Activated T-cell treated with anti-CD3 and anti-CD28 coated beads, Interleukin-2, amount 50 U/mL, for 1 hour (primary cell): ENCODE measurements at regions not wholly inside any gene's neighbourhood (a gene's known extent, or its start where the extent isn't known, plus 50 kb on each side); places are given as distances from the start of the nearest gene placed in this dataset.

Experiments
- DNase-seq: peaks from one replicate; pipeline ENCODE4 v3.0.0-alpha.2; 2020

- no peak for DNase-seq
These were observed 304.9 kb upstream of the TCF21 start for GRCh38 chr6:133583907-133584427.

- DNase-seq = no peak
These were observed 304.1 kb upstream of the TCF21 start for GRCh38 chr6:133584823-133585222.

DNA sequence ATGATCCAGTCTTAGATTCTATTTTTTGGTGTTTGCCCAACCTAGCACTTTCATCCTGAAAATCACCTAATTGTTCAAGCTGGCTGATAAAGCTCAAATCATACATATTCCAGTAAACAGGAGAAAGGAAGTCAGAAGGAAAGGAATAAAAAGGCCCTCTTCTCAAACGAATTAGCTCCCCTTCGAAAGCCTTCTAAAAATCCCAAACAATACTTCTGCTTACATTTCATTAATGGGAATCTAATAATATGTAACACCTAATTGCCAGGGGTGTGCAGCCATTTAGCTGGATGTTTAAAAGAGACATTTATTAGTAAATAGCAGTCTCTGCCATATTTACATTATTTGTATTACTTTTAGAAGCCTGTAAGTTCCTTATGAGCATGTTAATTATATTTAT is 302.9 kb upstream of the TCF21 start:
- DNase-seq = no peak

- DNase-seq = no peak
These were observed 301.3 kb upstream of the TCF21 start for GRCh38 chr6:133587546-133588160.

DNA sequence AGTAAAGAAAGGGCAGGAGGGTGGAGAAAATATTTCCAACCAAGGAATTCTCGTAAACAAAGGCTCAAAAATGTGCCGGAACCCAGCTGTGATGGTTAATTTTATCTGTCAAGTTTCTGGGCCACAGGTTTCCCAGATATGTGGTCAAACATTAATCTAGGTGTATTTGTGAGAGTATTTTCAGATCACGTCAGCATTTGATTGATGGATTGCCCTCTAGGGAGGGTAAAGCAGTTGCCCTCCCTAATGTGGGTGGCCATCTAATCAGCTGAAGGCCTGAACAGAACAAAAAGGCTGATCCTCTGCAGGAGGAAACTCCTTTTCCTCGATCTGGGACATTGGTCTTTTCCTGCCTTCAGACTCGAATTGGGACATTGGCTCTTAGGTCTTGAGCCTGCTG is 298.7 kb upstream of the TCF21 start:
- DNase-seq = no peak

- no peak for DNase-seq
These were observed 298.1 kb upstream of the TCF21 start for GRCh38 chr6:133590814-133591213.

DNA sequence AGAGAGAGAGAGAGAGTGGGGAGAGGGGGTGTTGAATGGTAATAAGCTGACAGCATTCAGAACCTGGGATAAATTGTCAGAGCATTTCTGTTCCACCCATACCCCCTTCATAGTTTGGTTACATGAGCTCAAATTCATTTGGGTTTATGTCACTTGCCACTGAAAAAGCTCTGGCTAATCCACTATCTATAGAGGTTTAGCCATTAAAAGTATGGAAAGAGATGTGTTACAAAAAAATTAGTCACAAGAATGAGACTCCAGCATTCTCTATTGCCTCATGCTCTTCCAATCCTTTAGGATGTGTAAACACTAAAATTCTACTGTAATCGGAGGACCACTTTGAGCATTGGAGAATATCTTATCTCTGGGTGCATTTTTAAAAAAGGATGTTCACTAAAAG is 297.6 kb upstream of the TCF21 start:
- no peak for DNase-seq

DNA sequence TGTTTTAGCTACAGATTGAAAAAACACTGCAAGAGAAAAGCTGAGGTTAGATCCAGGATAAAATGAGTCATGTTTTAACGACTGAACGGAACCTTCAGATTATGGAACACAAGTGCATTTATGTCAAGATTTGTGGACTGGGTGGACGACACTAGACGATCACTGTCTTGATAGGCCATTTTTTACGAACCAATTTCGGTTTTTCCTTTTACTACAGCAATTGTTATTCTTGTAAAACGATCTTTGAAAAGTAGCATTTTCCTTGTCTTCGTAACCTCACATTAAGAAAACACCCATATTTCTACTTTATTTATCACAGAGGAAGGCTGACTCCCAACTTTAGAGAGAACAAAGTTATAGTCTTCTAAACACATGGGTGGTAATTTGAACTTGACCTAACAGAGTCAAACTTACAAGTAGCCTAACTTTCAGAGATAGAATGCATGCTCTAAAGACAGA is 294.2 kb upstream of the TCF21 start:
- DNase-seq = no peak

- DNase-seq = no peak
These were observed 293.7 kb upstream of the TCF21 start for GRCh38 chr6:133595111-133595761.

DNA sequence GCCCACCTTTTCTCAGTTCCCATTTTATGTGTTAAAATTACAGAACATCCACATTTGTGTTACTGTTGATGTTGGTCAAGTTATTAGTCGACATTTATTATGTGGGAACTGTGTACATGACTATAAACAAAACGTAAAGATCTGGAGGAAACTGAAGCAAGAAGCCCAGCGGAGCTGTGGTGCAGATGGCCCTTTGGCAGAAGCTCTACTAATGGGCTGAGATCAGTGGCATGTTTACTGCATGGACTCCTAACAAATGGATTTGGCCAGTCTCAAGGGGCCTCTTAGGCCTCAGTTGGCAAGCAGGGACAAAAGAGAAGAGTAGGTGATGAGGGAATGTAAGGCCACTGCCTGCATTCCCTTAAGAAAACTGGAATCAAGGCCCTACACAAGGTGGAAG is 282.1 kb upstream of the TCF21 start:
- no peak for DNase-seq

DNA sequence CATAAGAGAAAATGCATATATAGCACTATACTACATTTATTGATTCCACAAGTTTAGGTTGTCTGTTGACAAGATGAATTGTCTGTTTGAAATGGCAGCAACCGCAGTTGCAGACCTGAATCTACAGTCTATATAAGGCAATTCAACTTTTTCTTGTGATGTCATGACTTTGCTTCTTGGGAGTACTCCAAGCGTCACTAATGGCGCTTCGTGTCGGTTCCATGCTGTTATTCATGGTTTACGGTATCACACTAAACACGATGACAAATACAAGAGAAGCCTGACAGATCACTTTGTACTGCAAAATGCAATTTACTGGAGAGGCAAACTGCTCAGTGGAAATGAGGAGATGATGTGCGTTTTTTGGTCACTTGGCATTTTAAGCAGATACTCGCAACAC is 280.3 kb upstream of the TCF21 start:
- DNase-seq = no peak

DNA sequence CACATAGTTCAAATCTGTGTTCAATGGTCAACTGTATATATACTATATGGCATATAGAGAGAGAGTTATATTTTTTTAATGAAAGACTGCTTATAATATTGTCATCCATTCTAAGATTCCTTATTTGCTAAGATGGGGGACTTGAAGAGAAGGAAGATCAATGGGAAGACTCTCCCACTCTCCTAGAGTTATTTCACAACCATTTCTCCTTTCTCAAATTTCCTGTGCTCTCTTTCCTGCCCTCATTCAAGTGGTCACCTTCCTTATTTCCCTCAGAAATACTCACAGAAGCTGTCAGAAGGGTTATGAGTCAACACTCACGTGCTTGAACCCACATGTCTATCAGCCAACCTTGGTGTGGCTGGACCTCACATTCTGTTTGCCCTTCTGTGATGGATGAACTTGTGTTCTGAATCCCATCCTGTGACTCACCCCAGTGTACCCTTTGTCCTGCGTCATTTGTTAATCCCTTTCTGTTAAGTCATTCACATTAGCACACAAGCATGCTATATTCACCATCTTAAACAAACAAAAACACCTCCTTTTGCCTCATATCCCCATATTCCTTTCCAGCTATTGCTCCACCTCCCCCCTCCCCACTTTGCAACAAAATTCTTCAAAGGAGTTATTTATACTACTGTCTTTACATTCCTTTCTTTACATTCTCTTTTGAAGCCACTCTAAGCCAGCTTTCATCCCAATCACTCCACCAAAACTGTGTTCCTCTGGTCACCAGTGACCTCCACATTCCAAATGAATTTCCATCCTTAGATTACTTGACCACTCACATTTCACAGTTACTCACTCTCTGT is 279.3 kb upstream of the TCF21 start:
- no peak for DNase-seq

DNA sequence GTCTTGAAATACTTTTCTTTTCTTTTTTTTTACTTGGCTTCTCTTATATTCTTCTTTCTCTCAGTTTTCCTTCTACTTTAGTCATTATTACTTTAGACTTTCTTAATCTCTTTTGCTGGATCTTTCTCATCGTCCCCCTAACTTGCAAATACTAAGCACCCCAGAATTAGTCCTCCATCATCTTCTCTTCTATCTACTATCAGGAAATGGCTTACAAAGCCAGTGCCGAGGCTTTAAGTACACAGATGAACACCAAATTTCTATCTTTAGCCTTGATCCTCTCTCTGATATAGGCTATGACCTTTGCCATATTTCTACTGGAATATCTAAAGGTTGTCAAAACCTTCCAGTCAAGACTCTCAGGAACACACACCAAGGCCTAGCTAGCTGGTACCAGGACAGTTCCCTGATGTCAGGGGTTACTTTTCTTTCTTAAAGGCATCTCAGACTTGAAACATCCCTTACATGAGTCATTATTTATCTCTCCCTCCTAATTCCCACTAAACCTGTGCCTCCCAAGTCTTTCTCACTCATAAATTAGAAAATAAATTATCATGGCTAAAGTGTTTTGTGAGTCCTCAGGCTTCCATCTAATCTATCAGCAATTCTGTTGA is 278.6 kb upstream of the TCF21 start:
- DNase-seq = no peak

GRCh38 chr6:133610971-133611370 is 277.9 kb upstream of the TCF21 start:
- no peak for DNase-seq

DNA sequence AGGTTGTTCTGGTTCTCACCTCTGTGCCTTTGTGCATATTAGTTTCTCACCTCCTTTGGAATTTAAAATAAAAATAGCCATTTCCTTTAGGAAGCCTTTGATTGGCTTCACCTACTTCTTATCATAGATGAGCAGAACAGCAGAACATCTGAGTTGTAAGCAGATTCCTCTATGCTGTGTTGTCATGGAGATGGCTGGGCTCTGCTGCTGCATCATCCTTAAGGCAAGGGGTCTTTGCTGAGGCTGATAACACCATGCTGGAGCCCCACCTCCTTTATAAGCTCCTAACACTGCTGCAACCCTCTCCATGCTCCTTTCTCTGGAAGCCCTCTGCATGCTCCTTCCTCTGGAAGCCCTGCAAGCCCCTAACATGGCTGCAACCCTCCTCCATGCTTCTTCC is 276.5 kb upstream of the TCF21 start:
- DNase-seq = no peak

DNA sequence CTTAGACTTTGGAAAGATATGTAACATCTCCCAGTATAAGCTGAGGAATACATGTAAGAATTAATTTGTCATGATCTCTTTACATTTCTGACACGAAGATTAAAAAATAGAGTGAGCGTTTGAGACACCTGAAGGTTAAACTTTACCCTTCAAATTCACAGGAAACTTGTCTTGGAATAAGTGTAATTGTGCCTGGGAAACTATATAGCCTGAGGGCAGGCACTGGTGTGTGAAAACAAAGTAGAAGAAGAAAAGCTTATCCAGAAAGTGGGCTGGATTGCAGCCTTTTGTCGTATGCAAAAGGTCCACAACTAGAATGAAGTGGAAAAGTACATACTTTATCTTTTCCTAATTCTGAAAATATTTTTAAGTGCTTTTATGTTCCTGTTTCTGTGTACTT is 275.7 kb upstream of the TCF21 start:
- no peak for DNase-seq

DNA sequence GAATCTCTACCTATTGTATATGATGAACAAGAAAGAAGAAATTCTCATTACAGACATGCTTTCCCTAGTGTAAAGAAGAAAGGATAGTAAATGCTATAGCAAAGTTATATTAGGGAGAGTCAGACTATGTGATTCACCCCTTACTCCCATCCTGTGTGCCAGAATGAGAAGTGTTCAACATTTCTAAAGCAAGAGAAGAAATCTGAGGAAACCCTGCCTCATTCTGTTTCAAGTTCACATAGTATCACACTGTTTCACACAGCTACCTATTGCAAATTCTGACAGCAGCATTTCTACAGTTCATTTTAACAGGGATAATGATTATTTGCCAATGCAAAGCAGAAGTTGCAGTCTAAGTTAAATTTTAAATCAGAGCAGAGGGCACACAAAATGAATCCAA is 267.2 kb upstream of the TCF21 start:
- no peak for DNase-seq

DNA sequence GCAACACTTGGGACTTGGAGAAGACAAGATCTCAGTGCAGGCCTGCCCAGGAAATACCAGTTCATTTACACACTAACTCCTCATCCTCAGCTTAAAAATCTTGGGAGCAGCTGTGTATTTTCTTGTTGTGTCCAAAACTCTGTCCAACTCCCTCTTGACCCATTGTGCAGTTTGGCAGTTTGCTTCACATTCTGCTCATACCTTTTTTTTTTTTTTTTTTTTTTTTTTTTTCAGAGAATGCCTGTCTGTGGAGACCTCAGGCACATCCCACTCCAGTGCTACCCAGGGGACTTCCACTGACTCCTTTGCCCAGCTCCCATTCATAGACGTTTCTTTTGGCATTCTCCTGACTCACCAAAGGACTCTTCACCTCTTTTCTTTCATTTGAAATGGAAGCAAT is 265.8 kb upstream of the TCF21 start:
- DNase-seq = no peak

- no peak for DNase-seq
These were observed 265.3 kb upstream of the TCF21 start for GRCh38 chr6:133623621-133624020.

GRCh38 chr6:133626096-133626666 is 262.7 kb upstream of the TCF21 start:
- DNase-seq = no peak

- DNase-seq = no peak
These were observed 258.9 kb upstream of the TCF21 start for GRCh38 chr6:133629970-133630369.

DNA sequence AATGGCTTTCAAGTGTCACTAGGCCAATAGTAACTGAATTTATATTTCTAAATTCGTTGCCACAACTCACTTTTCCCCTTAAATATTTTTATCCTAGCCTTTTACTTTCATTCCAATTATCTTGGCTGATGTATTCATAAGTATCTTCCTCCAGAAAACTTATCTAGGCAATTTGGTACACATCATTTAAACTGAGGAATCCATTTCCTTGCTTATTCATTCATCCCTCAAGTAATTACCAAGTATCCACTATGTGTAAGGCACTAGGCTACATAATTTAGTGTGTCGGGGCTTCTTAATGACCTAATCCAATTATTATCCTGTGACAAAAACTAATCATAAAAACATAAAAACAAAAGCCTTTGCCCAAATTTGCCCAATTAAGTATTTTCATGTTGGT is 258.3 kb upstream of the TCF21 start:
- no peak for DNase-seq

- no peak for DNase-seq
These were observed 257.5 kb upstream of the TCF21 start for GRCh38 chr6:133631421-133631820.
